ENCODE measurements at regions not wholly inside any gene's neighbourhood (a gene's known extent, or its start where the extent isn't known, plus 50 kb on each side); places are given as distances from the start of the nearest gene placed in this dataset.

- Histone ChIP-seq H3K36me3 (ENCODE audit: low read depth) (no peaks in the 10 kb centered on the region), H3K4me3 (ENCODE audit: severe bottlenecking) (no peak overlapping the region), H3K4me1 (ENCODE audit: insufficient read depth, poor library complexity, severe bottlenecking) (no peaks in the 10 kb centered on the region), H3K9me3 (ENCODE audit: severe bottlenecking) (no peaks in the 10 kb centered on the region), H3K27me3 (ENCODE audit: insufficient read depth, poor library complexity, severe bottlenecking) (no peaks in the 10 kb centered on the region), H3K27ac (ENCODE audit: poor library complexity, severe bottlenecking) (no peak overlapping the region)
- TF ChIP-seq CTCF (IDR thresholded peaks at IDR 0.05; ENCODE audit: poor library complexity, severe bottlenecking) = no peak
- DNase-seq (ENCODE audit: low spot score) (no peak), ATAC-seq (ENCODE audit: low read depth) (no peak)
Measured at GRCh38 chr10:42989481-42989921, 87.4 kb upstream of the RET start.

GRCh38 chr10:42990016-42990720 is 86.7 kb upstream of the RET start:
- no peaks in the 10 kb centered on the region for H3K9me3 ChIP-seq (ENCODE audit: severe bottlenecking)
- no peak for TF ChIP-seq CTCF (IDR thresholded peaks at IDR 0.05; ENCODE audit: poor library complexity, severe bottlenecking)
- no peaks in the 10 kb centered on the region for H3K4me1 ChIP-seq (ENCODE audit: insufficient read depth, poor library complexity, severe bottlenecking)
- no peak overlapping the region for H3K27ac ChIP-seq (ENCODE audit: poor library complexity, severe bottlenecking)
- no peak for DNase-seq (ENCODE audit: low spot score)
- H3K4me3 ChIP-seq (ENCODE audit: severe bottlenecking) = no peak overlapping the region
- no peak for ATAC-seq (ENCODE audit: low read depth)
- no peaks in the 10 kb centered on the region for H3K27me3 ChIP-seq (ENCODE audit: insufficient read depth, poor library complexity, severe bottlenecking)
- no peaks in the 10 kb centered on the region for H3K36me3 ChIP-seq (ENCODE audit: low read depth)

GRCh38 chr10:42990721-42991441 is 86.0 kb upstream of the RET start:
- no peaks in the 10 kb centered on the region for H3K27me3 ChIP-seq (ENCODE audit: insufficient read depth, poor library complexity, severe bottlenecking)
- no peak for DNase-seq (ENCODE audit: low spot score)

GRCh38 chr10:42991442-42992098 is 85.3 kb upstream of the RET start:
- Histone ChIP-seq H3K4me3 (ENCODE audit: severe bottlenecking) (no peak overlapping the region), H3K4me1 (ENCODE audit: insufficient read depth, poor library complexity, severe bottlenecking) (no peaks in the 10 kb centered on the region), H3K27ac (ENCODE audit: poor library complexity, severe bottlenecking) (no peak overlapping the region), H3K9me3 (ENCODE audit: severe bottlenecking) (no peaks in the 10 kb centered on the region), H3K36me3 (ENCODE audit: low read depth) (no peaks in the 10 kb centered on the region), H3K27me3 (ENCODE audit: insufficient read depth, poor library complexity, severe bottlenecking) (no peaks in the 10 kb centered on the region)
- ATAC-seq (ENCODE audit: low read depth) = no peak
- no peak for TF ChIP-seq CTCF (IDR thresholded peaks at IDR 0.05; ENCODE audit: poor library complexity, severe bottlenecking)
- DNase-seq (ENCODE audit: low spot score) = no peak

More at GRCh38 chr10:42990721-42991441, 86.0 kb upstream of the RET start:
- Histone ChIP-seq H3K27ac (ENCODE audit: poor library complexity, severe bottlenecking) (no peak overlapping the region), H3K4me1 (ENCODE audit: insufficient read depth, poor library complexity, severe bottlenecking) (no peaks in the 10 kb centered on the region), H3K36me3 (ENCODE audit: low read depth) (no peaks in the 10 kb centered on the region), H3K9me3 (ENCODE audit: severe bottlenecking) (no peaks in the 10 kb centered on the region), H3K4me3 (ENCODE audit: severe bottlenecking) (no peak overlapping the region)
- TF ChIP-seq CTCF (IDR thresholded peaks at IDR 0.05; ENCODE audit: poor library complexity, severe bottlenecking) = no peak
- no peak for ATAC-seq (ENCODE audit: low read depth)

All from RWPE2 (cell line).